ENCODE measurements at regions not wholly inside any gene's neighbourhood (a gene's known extent, or its start where the extent isn't known, plus 50 kb on each side); places are given as distances from the start of the nearest gene placed in this dataset.

DNA sequence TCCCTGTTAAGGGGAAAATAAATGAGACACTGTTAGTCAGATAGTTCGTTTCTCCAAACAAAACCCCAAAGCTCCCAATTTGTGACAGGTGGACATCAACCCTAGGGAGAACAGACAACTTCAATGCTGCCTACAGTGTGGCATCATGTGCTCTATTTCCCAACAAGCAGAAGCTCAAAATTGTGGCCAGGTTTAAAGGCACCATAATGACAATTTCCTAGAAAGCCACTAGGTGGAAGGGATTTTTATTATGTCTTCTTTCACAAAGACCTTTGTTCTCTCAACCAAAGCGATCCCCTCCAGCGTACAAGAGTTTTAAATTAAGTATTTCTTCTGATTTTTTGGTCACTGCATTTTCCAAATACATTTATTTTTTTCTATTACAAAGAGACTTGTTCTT is 88.0 kb upstream of the MBIP start:
- Histone ChIP-seq H3K36me3 (ENCODE audit: low read depth) (no peaks in the 10 kb centered on the region), H3K27ac (no peak overlapping the region), H3K4me1 (ENCODE audit: insufficient read depth) (no peaks in the 10 kb centered on the region), H3K9me2 (ENCODE audit: insufficient read depth) (no peaks in the 10 kb centered on the region), H3K79me2 (ENCODE audit: insufficient read depth) (no peaks in the 10 kb centered on the region), H3K4me2 (ENCODE audit: unreplicated experiment) (no peak overlapping the region), H2AFZ (no peak overlapping the region), H3K9ac (no peak overlapping the region), H4K20me1 (ENCODE audit: insufficient read depth) (no peaks in the 10 kb centered on the region), H3K4me3 (no peak overlapping the region), H3K27me3 (replicated peaks; ENCODE audit: insufficient read depth) (no peaks in the 10 kb centered on the region), H3F3A (ENCODE audit: insufficient read depth) (no peaks in the 10 kb centered on the region), H3K9me3 (ENCODE audit: low read depth) (no peaks in the 10 kb centered on the region)
- in situ Hi-C loops (cut with MboI) = no loop called here
- TF ChIP-seq EZH2 (IDR thresholded peaks at IDR 0.05; ENCODE audit: insufficient read depth, poor library complexity, severe bottlenecking) = no peak
- no peak for TF ChIP-seq EZH2phosphoT487 (IDR thresholded peaks at IDR 0.05; ENCODE audit: insufficient read depth, low read depth)
- no peak for DNase-seq
- WGBS, 2 experiments (ENCODE audit: low coverage in 1 of 2, low lambda C conversion rate in 2 of 2, missing lambda C conversion rate in 2 of 2) = 8 to 17% methylated on average over 3 of the region's 3 CpGs

DNA sequence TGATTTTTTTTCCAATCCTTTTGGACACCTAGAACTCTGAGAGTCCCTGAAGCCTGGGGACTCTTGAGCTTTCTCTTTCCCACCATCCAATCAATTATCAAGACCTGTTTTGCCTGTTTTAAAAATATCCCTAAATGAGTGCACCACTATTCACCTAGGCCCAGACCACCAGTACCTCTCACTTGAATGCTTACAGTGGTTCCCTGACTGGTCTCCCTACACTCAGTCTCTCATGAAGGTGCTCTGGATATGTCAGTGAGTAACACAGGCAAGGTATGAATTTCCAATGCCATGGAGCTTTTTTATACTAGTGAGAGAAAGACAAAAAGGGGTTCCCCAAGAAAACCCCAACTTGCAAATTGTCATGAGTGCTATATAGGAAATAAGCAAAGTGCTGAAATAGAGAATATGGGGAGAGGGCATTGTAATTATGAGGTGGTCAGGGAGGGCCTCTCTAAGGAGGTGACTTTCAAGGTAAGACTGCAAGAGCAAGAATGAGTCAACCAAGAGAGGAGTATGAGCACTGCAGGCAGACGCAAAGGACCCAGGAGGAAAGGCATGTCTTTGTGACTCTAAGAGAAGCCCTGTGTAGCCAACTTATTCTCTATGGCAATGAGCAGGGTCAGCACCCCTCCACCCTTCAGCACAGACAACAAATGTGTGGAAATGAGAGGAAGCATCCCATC is 85.3 kb upstream of the MBIP start:
- 64 to 87% methylated on average over 1 of the region's 1 CpG for WGBS, 2 experiments (ENCODE audit: low coverage in 1 of 2, low lambda C conversion rate in 2 of 2, missing lambda C conversion rate in 2 of 2)

GRCh38 chr14:36402867-36403266 is 82.4 kb upstream of the MBIP start:
- Histone ChIP-seq H2AFZ (no peak overlapping the region), H3K4me3 (no peak overlapping the region), H3K4me1 (ENCODE audit: insufficient read depth) (no peaks in the 10 kb centered on the region), H3K9ac (no peak overlapping the region), H3K36me3 (ENCODE audit: low read depth) (no peaks in the 10 kb centered on the region), H3F3A (ENCODE audit: insufficient read depth) (no peaks in the 10 kb centered on the region), H4K20me1 (ENCODE audit: insufficient read depth) (no peaks in the 10 kb centered on the region), H3K4me2 (ENCODE audit: unreplicated experiment) (no peak overlapping the region), H3K27me3 (replicated peaks; ENCODE audit: insufficient read depth) (no peaks in the 10 kb centered on the region), H3K9me3 (ENCODE audit: low read depth) (no peaks in the 10 kb centered on the region), H3K27ac (no peak overlapping the region), H3K79me2 (ENCODE audit: insufficient read depth) (no peaks in the 10 kb centered on the region), H3K9me2 (ENCODE audit: insufficient read depth) (no peaks in the 10 kb centered on the region)
- no peak for TF ChIP-seq EZH2phosphoT487 (IDR thresholded peaks at IDR 0.05; ENCODE audit: insufficient read depth, low read depth)
- no peak for TF ChIP-seq EZH2 (IDR thresholded peaks at IDR 0.05; ENCODE audit: insufficient read depth, poor library complexity, severe bottlenecking)
- in situ Hi-C loops (cut with MboI) = no loop called here
- DNase-seq = no peak
- WGBS, 2 experiments (ENCODE audit: low coverage in 1 of 2, low lambda C conversion rate in 2 of 2, missing lambda C conversion rate in 2 of 2) = 40 to 43% methylated on average over 2 of the region's 2 CpGs

More for the DNA sequence above, 85.3 kb upstream of the MBIP start:
- H2AFZ ChIP-seq = no peak overlapping the region
- no peaks in the 10 kb centered on the region for H4K20me1 ChIP-seq (ENCODE audit: insufficient read depth)
- in situ Hi-C loops (cut with MboI) = no loop called here
- TF ChIP-seq EZH2phosphoT487 (IDR thresholded peaks at IDR 0.05; ENCODE audit: insufficient read depth, low read depth) (no peak), EZH2 (IDR thresholded peaks at IDR 0.05; ENCODE audit: insufficient read depth, poor library complexity, severe bottlenecking) (no peak)
- no peaks in the 10 kb centered on the region for H3K9me2 ChIP-seq (ENCODE audit: insufficient read depth)
- H3K79me2 ChIP-seq (ENCODE audit: insufficient read depth) = no peaks in the 10 kb centered on the region
- no peak overlapping the region for H3K27ac ChIP-seq
- H3K4me1 ChIP-seq (ENCODE audit: insufficient read depth) = no peaks in the 10 kb centered on the region
- H3K27me3 ChIP-seq (replicated peaks; ENCODE audit: insufficient read depth) = no peaks in the 10 kb centered on the region
- H3K4me3 ChIP-seq = no peak overlapping the region
- no peaks in the 10 kb centered on the region for H3K9me3 ChIP-seq (ENCODE audit: low read depth)
- DNase-seq = no peak
- no peak overlapping the region for H3K9ac ChIP-seq
- no peaks in the 10 kb centered on the region for H3F3A ChIP-seq (ENCODE audit: insufficient read depth)
- H3K36me3 ChIP-seq (ENCODE audit: low read depth) = no peaks in the 10 kb centered on the region
- H3K4me2 ChIP-seq (ENCODE audit: unreplicated experiment) = no peak overlapping the region

- WGBS, 2 experiments (ENCODE audit: low coverage in 1 of 2, low lambda C conversion rate in 2 of 2, missing lambda C conversion rate in 2 of 2) = 22 to 30% methylated on average over 5 of the region's 5 CpGs
- DNase-seq = no peak
- no peaks in the 10 kb centered on the region for H3K36me3 ChIP-seq (ENCODE audit: low read depth)
- in situ Hi-C loops (cut with MboI) = no loop called here
- TF ChIP-seq EZH2phosphoT487 (IDR thresholded peaks at IDR 0.05; ENCODE audit: insufficient read depth, low read depth) = no peak
- TF ChIP-seq EZH2 (IDR thresholded peaks at IDR 0.05; ENCODE audit: insufficient read depth, poor library complexity, severe bottlenecking) = no peak
- no peaks in the 10 kb centered on the region for H4K20me1 ChIP-seq (ENCODE audit: insufficient read depth)
- H3F3A ChIP-seq (ENCODE audit: insufficient read depth) = no peaks in the 10 kb centered on the region
- H3K79me2 ChIP-seq (ENCODE audit: insufficient read depth) = no peaks in the 10 kb centered on the region
- H3K4me1 ChIP-seq (ENCODE audit: insufficient read depth) = no peaks in the 10 kb centered on the region
- no peak overlapping the region for H3K4me3 ChIP-seq
- H3K9me2 ChIP-seq (ENCODE audit: insufficient read depth) = no peaks in the 10 kb centered on the region
- no peak overlapping the region for H2AFZ ChIP-seq
- no peaks in the 10 kb centered on the region for H3K9me3 ChIP-seq (ENCODE audit: low read depth)
- no peak overlapping the region for H3K27ac ChIP-seq
- no peak overlapping the region for H3K4me2 ChIP-seq (ENCODE audit: unreplicated experiment)
- H3K27me3 ChIP-seq (replicated peaks; ENCODE audit: insufficient read depth) = no peaks in the 10 kb centered on the region
- H3K9ac ChIP-seq = no peak overlapping the region
Measured at GRCh38 chr14:36398463-36399291, 78.2 kb upstream of the MBIP start.
